ENCODE measurements at regions not wholly inside any gene's neighbourhood (a gene's known extent, or its start where the extent isn't known, plus 50 kb on each side); places are given as distances from the start of the nearest gene placed in this dataset.

DNA sequence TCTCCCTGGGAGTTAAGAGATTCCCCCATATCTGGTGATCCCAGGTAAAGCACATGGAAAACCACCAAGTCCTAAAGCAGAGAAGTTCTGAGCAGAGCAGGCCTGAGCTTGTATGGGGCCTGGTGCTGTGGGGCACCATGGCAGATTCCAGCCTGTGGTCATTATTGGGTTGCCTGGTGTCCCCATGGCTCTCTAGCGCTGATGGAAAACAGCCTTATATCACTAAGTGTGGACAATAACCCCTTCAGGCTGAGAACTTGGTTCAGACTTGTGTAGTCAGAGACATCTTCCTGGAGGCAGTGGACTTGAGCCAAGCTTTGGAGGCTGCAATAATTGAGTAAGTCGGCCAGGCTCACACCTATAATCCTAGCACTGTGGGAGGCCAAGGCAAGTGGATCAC is 96.8 kb downstream of the MCFD2 start:
- no peak for TF ChIP-seq POLR2A (IDR thresholded peaks at IDR 0.05)
- TF ChIP-seq, protein P1, sequence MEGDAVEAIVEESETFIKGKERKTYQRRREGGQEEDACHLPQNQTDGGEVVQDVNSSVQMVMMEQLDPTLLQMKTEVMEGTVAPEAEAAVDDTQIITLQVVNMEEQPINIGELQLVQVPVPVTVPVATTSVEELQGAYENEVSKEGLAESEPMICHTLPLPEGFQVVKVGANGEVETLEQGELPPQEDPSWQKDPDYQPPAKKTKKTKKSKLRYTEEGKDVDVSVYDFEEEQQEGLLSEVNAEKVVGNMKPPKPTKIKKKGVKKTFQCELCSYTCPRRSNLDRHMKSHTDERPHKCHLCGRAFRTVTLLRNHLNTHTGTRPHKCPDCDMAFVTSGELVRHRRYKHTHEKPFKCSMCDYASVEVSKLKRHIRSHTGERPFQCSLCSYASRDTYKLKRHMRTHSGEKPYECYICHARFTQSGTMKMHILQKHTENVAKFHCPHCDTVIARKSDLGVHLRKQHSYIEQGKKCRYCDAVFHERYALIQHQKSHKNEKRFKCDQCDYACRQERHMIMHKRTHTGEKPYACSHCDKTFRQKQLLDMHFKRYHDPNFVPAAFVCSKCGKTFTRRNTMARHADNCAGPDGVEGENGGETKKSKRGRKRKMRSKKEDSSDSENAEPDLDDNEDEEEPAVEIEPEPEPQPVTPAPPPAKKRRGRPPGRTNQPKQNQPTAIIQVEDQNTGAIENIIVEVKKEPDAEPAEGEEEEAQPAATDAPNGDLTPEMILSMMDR (IDR thresholded peaks at IDR 0.05): no peak

Measured in Peyer's patch (tissue), 4 donors.